ENCODE measurements at regions not wholly inside any gene's neighbourhood (a gene's known extent, or its start where the extent isn't known, plus 50 kb on each side); places are given as distances from the start of the nearest gene placed in this dataset.

DNA sequence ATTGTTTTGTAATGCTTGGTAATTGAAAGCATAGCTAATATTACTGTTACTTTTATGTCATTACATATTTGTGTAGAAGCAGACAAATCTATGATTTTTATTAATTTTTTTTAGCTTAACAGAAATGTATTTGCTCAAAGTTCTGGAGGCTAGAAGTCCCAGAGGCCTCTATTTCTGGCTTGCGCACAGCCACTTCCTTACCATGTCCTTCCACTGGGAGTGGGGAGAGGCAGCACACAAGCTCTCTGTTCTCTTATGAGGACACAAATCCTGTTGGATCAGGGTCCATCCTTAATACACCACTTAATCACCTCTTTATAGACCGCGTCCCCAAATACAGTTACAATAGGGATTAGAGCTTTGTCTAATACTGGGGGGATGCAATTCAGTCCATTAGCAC lies 1061.4 kb downstream of the OTOL1 start:
- H3F3A ChIP-seq (replicated peaks; ENCODE audit: insufficient read depth), result no peaks in the 10 kb centered on the region
- no peaks in the 10 kb centered on the region; a peak in 1 of 4 replicates for H3K4me1 ChIP-seq (ENCODE audit: control insufficient read depth in 1 of 2, insufficient read depth in 2 of 2, low read depth in 1 of 2, low read length in 1 of 2)
- CTCF ChIA-PET, result interaction anchor here (1.5 kb wide), 1 partner anchor 14 kb away, joined by 3 read pairs; no protein-coding TSS in a partner anchor
- H3K36me3 ChIP-seq (replicated peaks in 1 of 2; ENCODE audit: control insufficient read depth in 1 of 2, insufficient read depth in 2 of 2, low read length in 1 of 2), result no peaks in the 10 kb centered on the region
- H3K27ac ChIP-seq (ENCODE audit: low read depth in 2 of 2, low read length in 1 of 2), result no peak overlapping the region
- no peaks in the 10 kb centered on the region for H4K20me1 ChIP-seq (ENCODE audit: insufficient read depth)
- H3K27me3 ChIP-seq (ENCODE audit: insufficient read depth), result no peaks in the 10 kb centered on the region
- H3K9ac ChIP-seq, result no peak overlapping the region
- H3K4me3 ChIP-seq (ENCODE audit: low read depth in 2 of 2, low read length in 1 of 2), result no peak overlapping the region
- DNase-seq, result no peak
- 92% methylated on average over 3 of the region's 3 CpGs for WGBS (ENCODE audit: low lambda C conversion rate)
- no peaks in the 10 kb centered on the region for H3K9me3 ChIP-seq
- no peak overlapping the region for H2AFZ ChIP-seq (ENCODE audit: low read depth)
- POLR2A ChIA-PET, result no interaction called here
- TF ChIP-seq RCOR1 (IDR thresholded peaks at IDR 0.05; ENCODE audit: low read length) (no peak), ELF1 (IDR thresholded peaks at IDR 0.05) (no peak), MXI1 (IDR thresholded peaks at IDR 0.05; ENCODE audit: low read depth, low read length) (no peak), SMC3 (IDR thresholded peaks at IDR 0.05; ENCODE audit: low read depth, low read length) (no peak), EP300 (IDR thresholded peaks at IDR 0.05; ENCODE audit: borderline replicate concordance in 1 of 2, low read depth in 1 of 2, low read length in 1 of 2) (no peak), SIN3A (IDR thresholded peaks at IDR 0.05; ENCODE audit: borderline replicate concordance, low read depth, low read length) (no peak), FOSL2 (IDR thresholded peaks at IDR 0.05; ENCODE audit: borderline replicate concordance, low read depth) (no peak)
- TF ChIP-seq, protein P1, sequence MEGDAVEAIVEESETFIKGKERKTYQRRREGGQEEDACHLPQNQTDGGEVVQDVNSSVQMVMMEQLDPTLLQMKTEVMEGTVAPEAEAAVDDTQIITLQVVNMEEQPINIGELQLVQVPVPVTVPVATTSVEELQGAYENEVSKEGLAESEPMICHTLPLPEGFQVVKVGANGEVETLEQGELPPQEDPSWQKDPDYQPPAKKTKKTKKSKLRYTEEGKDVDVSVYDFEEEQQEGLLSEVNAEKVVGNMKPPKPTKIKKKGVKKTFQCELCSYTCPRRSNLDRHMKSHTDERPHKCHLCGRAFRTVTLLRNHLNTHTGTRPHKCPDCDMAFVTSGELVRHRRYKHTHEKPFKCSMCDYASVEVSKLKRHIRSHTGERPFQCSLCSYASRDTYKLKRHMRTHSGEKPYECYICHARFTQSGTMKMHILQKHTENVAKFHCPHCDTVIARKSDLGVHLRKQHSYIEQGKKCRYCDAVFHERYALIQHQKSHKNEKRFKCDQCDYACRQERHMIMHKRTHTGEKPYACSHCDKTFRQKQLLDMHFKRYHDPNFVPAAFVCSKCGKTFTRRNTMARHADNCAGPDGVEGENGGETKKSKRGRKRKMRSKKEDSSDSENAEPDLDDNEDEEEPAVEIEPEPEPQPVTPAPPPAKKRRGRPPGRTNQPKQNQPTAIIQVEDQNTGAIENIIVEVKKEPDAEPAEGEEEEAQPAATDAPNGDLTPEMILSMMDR (IDR thresholded peaks at IDR 0.05), result no peak
- TF ChIP-seq, protein P2, sequence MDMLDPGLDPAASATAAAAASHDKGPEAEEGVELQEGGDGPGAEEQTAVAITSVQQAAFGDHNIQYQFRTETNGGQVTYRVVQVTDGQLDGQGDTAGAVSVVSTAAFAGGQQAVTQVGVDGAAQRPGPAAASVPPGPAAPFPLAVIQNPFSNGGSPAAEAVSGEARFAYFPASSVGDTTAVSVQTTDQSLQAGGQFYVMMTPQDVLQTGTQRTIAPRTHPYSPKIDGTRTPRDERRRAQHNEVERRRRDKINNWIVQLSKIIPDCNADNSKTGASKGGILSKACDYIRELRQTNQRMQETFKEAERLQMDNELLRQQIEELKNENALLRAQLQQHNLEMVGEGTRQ (IDR thresholded peaks at IDR 0.05; ENCODE audit: borderline replicate concordance, low read depth, low read length), result no peak
- H3K4me2 ChIP-seq, result no peak overlapping the region
- no peaks in the 10 kb centered on the region for H3K9me2 ChIP-seq
- no peaks in the 10 kb centered on the region for H3K79me2 ChIP-seq (ENCODE audit: insufficient read depth)

DNA sequence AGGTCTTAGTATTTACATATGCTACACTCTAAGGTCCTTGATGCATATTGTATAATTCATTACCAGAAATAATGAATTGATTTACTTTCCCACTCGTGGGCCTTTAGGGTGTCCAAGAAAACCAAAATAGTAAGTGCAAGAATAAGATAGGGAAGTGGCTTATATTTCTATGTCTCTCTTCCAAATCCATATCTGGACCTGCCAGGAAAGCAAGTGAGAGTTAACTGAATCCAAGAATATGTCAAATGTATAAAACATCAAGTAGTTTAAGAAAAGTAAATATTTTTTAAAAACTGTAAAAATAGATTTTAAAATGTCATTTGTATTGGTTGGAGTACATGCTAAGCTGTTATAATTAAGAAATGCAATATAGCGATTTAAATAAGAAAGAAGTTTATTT lies 1072.1 kb downstream of the OTOL1 start:
- no peak overlapping the region for H3K9ac ChIP-seq
- DNase-seq, result no peak
- no peaks in the 10 kb centered on the region for H3K27me3 ChIP-seq (ENCODE audit: insufficient read depth)
- no peak overlapping the region for H3K27ac ChIP-seq (ENCODE audit: low read depth in 2 of 2, low read length in 1 of 2)
- POLR2A ChIA-PET, result no interaction called here
- no peaks in the 10 kb centered on the region for H3K36me3 ChIP-seq (replicated peaks in 1 of 2; ENCODE audit: control insufficient read depth in 1 of 2, insufficient read depth in 2 of 2, low read length in 1 of 2)
- H3K79me2 ChIP-seq (ENCODE audit: insufficient read depth), result no peaks in the 10 kb centered on the region
- 47% methylated on average over 2 of the region's 2 CpGs for WGBS (ENCODE audit: low lambda C conversion rate)
- H3K4me1 ChIP-seq (ENCODE audit: control insufficient read depth in 1 of 2, insufficient read depth in 2 of 2, low read depth in 1 of 2, low read length in 1 of 2), result no peaks in the 10 kb centered on the region
- H3F3A ChIP-seq (replicated peaks; ENCODE audit: insufficient read depth), result no peaks in the 10 kb centered on the region
- CTCF ChIA-PET, result no interaction called here
- H4K20me1 ChIP-seq (ENCODE audit: insufficient read depth), result no peaks in the 10 kb centered on the region
- no peak overlapping the region for H3K4me3 ChIP-seq (ENCODE audit: low read depth in 2 of 2, low read length in 1 of 2)
- no peak overlapping the region for H3K4me2 ChIP-seq
- no peak overlapping the region for H2AFZ ChIP-seq (ENCODE audit: low read depth)
- H3K9me3 ChIP-seq, result no peaks in the 10 kb centered on the region
- no peaks in the 10 kb centered on the region for H3K9me2 ChIP-seq
- TF ChIP-seq, protein P3, sequence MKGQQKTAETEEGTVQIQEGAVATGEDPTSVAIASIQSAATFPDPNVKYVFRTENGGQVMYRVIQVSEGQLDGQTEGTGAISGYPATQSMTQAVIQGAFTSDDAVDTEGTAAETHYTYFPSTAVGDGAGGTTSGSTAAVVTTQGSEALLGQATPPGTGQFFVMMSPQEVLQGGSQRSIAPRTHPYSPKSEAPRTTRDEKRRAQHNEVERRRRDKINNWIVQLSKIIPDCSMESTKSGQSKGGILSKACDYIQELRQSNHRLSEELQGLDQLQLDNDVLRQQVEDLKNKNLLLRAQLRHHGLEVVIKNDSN (IDR thresholded peaks at IDR 0.05; ENCODE audit: borderline replicate concordance, low read depth), result no peak
- no peak for TF ChIP-seq RCOR1 (IDR thresholded peaks at IDR 0.05; ENCODE audit: low read length)
- TF ChIP-seq YY1 (IDR thresholded peaks at IDR 0.05; ENCODE audit: low read depth), result no peak
- TF ChIP-seq, protein P4, sequence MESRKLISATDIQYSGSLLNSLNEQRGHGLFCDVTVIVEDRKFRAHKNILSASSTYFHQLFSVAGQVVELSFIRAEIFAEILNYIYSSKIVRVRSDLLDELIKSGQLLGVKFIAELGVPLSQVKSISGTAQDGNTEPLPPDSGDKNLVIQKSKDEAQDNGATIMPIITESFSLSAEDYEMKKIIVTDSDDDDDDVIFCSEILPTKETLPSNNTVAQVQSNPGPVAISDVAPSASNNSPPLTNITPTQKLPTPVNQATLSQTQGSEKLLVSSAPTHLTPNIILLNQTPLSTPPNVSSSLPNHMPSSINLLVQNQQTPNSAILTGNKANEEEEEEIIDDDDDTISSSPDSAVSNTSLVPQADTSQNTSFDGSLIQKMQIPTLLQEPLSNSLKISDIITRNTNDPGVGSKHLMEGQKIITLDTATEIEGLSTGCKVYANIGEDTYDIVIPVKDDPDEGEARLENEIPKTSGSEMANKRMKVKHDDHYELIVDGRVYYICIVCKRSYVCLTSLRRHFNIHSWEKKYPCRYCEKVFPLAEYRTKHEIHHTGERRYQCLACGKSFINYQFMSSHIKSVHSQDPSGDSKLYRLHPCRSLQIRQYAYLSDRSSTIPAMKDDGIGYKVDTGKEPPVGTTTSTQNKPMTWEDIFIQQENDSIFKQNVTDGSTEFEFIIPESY (IDR thresholded peaks at IDR 0.05; ENCODE audit: borderline replicate concordance, low read depth), result no peak
- no peak for TF ChIP-seq EZH2phosphoT487 (IDR thresholded peaks at IDR 0.05; ENCODE audit: borderline replicate concordance, low read depth)
- TF ChIP-seq, protein P2 (IDR thresholded peaks at IDR 0.05; ENCODE audit: borderline replicate concordance, low read depth, low read length), result no peak
- TF ChIP-seq NFIC (IDR thresholded peaks at IDR 0.05; ENCODE audit: borderline replicate concordance), result no peak
- no peak for TF ChIP-seq SMC3 (IDR thresholded peaks at IDR 0.05; ENCODE audit: low read depth, low read length)
- TF ChIP-seq SIN3A (IDR thresholded peaks at IDR 0.05; ENCODE audit: borderline replicate concordance, low read depth, low read length), result no peak
- TF ChIP-seq TAF1 (IDR thresholded peaks at IDR 0.05; ENCODE audit: borderline replicate concordance, low read depth, low read length), result no peak
- TF ChIP-seq, protein P5, sequence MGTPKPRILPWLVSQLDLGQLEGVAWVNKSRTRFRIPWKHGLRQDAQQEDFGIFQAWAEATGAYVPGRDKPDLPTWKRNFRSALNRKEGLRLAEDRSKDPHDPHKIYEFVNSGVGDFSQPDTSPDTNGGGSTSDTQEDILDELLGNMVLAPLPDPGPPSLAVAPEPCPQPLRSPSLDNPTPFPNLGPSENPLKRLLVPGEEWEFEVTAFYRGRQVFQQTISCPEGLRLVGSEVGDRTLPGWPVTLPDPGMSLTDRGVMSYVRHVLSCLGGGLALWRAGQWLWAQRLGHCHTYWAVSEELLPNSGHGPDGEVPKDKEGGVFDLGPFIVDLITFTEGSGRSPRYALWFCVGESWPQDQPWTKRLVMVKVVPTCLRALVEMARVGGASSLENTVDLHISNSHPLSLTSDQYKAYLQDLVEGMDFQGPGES (IDR thresholded peaks at IDR 0.05; ENCODE audit: low read depth, low read length), result no peak
- no peak for TF ChIP-seq RXRA (IDR thresholded peaks at IDR 0.05; ENCODE audit: borderline replicate concordance, low read depth)
- TF ChIP-seq TEAD4 (IDR thresholded peaks at IDR 0.05; ENCODE audit: borderline replicate concordance, insufficient read depth), result no peak
- no peak for TF ChIP-seq NRF1 (IDR thresholded peaks at IDR 0.05; ENCODE audit: low read depth, low read length)
- TF ChIP-seq MEF2A (IDR thresholded peaks at IDR 0.05; ENCODE audit: borderline replicate concordance, low read depth), result no peak
- no peak for TF ChIP-seq TCF12 (IDR thresholded peaks at IDR 0.05)
